CD4-positive, alpha-beta T cell (primary cell): ENCODE measurements at regions not wholly inside any gene's neighbourhood (a gene's known extent, or its start where the extent isn't known, plus 50 kb on each side); places are given as distances from the start of the nearest gene placed in this dataset.

Experiments used
- ATAC-seq: fragments of 200-7000 bp; cut with Tn5 transposase; one replicate; pipeline ENCODE4 v1.10.0; 2022; ENCODE audit warnings: mild to moderate bottlenecking; ENCODE audit not compliant: poor library complexity
- CTCF ChIA-PET: fragments of 350-600 bp; sonication (Branson Sonifier 250); formaldehyde crosslinking; loops from one replicate; lab custom pipeline; 2021; ENCODE audit warnings: antibody characterized with exemption, inconsistent platforms; lab: Charles Lee
- POLR2A ChIA-PET: fragments of 350-600 bp; sonication (Branson Sonifier 250); formaldehyde crosslinking; loops from one replicate; lab custom pipeline; 2021; ENCODE audit warnings: antibody characterized with exemption, inconsistent platforms; lab: Charles Lee
- DNase-seq, 14 experiments: peaks; one replicate each; pipeline ENCODE4 v3.0.0-alpha.2; 2013 to 2020; ENCODE audit warnings: mixed read lengths in 2 of 14
- H3K27ac ChIP-seq, 2 donors: one replicate each; pipeline versions ENCODE4 v1.5.1 to v1.7.0; 2013; ENCODE audit warnings: low read length in 2 of 2, low read depth in 1 of 2, mild to moderate bottlenecking in 1 of 2
- H3K27me3 ChIP-seq, 2 experiments: 1 replicate in 1 of 2; 2 replicates in 1 of 2; pipeline versions ENCODE4 v1.6.1 to v1.7.0; 2013; ENCODE audit warnings: low read length in 2 of 2, control low read depth in 1 of 2, mild to moderate bottlenecking in 1 of 2, moderate library complexity in 1 of 2; ENCODE audit not compliant: insufficient read depth in 2 of 2, control insufficient read depth in 1 of 2
- H3K36me3 ChIP-seq: one replicate; pipeline ENCODE4 v1.6.1; 2013; ENCODE audit warnings: low read length, control low read depth; ENCODE audit not compliant: insufficient read depth
- H3K4me1 ChIP-seq: one replicate; pipeline ENCODE4 v1.6.1; 2013; ENCODE audit warnings: low read length, control low read depth; ENCODE audit not compliant: insufficient read depth
- H3K4me3 ChIP-seq: one replicate; pipeline ENCODE4 v1.5.1; 2013; ENCODE audit warnings: mild to moderate bottlenecking, low read length, moderate library complexity
- H3K9me3 ChIP-seq, 2 experiments: 1 replicate in 1 of 2; 2 replicates in 1 of 2; pipeline versions ENCODE4 v1.6.1 to v1.7.0; 2013; ENCODE audit warnings: low read length in 2 of 2, mild to moderate bottlenecking in 2 of 2, control low read depth in 1 of 2, moderate library complexity in 1 of 2; ENCODE audit not compliant: control insufficient read depth in 1 of 2, insufficient read depth in 1 of 2
- H3K27ac Mint-ChIP-seq: one replicate; pipeline ENCODE4 v1.8.0; 2020; ENCODE audit warnings: mixed read lengths
- H3K27me3 Mint-ChIP-seq: one replicate; pipeline ENCODE4 v1.8.0; 2021; ENCODE audit warnings: mixed read lengths
- H3K36me3 Mint-ChIP-seq: one replicate; pipeline ENCODE4 v1.8.0; 2021; ENCODE audit warnings: low read depth, mixed read lengths
- H3K4me1 Mint-ChIP-seq: one replicate; pipeline ENCODE4 v1.8.0; 2021; ENCODE audit warnings: low read depth, mixed read lengths
- H3K4me3 Mint-ChIP-seq: one replicate; pipeline ENCODE4 v1.8.0; 2020; ENCODE audit warnings: mild to moderate bottlenecking, mixed read lengths
- H3K9me3 Mint-ChIP-seq: one replicate; pipeline ENCODE4 v1.8.0; 2020; ENCODE audit warnings: mixed read lengths
- intact Hi-C, 2 experiments: fragments of 100-400 bp; cut with DNase I in 1 of 2; cut with micrococcal nuclease in 1 of 2; formaldehyde crosslinking; loops; one replicate each; pipeline versions ENCODE4 v1.15.1 to v1.9.0; 2023 to 2025; cut with DNase I, micrococcal nuclease
- TF ChIP-seq, protein P1 (sequence below): fragments of 200-600 bp; IDR thresholded peaks from one replicate; pipeline ENCODE4 v1.8.0; 2022; ENCODE audit warnings: antibody characterized with exemption, mild to moderate bottlenecking

DNA sequence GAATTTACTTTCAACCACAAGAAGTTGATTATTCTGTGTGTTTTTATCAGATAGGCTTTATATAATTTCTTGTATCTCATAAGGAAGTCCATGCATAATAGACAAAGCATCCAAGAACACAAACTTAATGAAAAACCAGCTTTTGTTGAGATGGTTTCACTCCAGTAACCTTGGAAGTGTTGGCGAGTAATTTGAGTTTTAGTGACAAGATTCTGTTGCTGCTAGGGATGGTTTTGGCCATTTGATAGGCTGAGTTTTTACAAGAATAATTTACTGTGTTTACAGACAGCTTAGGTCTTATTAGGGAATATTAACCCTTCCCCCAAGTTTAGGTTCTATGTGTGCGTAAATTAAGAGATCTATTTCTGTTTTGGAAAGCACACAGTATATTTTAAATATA lies 513.6 kb downstream of the USP25 start:
- intact Hi-C loops, result no loop called here
- DNase-seq, result no peak
- no peaks in the 10 kb centered on the region for H3K27me3 Mint-ChIP-seq
- Histone ChIP-seq H3K4me1 (no peaks in the 10 kb centered on the region), H3K9me3 (peaks cover 0 to 6% of the 10 kb centered on the region in 2 experiments), H3K27ac (no peak overlapping the region), H3K36me3 (no peaks in the 10 kb centered on the region), H3K4me3 (no peak overlapping the region), H3K27me3 (no peaks in the 10 kb centered on the region)
- ChIA-PET POLR2A (interaction anchor here (0.7 kb wide), 1 partner anchor 28 kb away, joined by 3 read pairs; no protein-coding TSS in a partner anchor), CTCF (no interaction called here)
- no peaks in the 10 kb centered on the region for H3K4me1 Mint-ChIP-seq
- TF ChIP-seq, protein P1, sequence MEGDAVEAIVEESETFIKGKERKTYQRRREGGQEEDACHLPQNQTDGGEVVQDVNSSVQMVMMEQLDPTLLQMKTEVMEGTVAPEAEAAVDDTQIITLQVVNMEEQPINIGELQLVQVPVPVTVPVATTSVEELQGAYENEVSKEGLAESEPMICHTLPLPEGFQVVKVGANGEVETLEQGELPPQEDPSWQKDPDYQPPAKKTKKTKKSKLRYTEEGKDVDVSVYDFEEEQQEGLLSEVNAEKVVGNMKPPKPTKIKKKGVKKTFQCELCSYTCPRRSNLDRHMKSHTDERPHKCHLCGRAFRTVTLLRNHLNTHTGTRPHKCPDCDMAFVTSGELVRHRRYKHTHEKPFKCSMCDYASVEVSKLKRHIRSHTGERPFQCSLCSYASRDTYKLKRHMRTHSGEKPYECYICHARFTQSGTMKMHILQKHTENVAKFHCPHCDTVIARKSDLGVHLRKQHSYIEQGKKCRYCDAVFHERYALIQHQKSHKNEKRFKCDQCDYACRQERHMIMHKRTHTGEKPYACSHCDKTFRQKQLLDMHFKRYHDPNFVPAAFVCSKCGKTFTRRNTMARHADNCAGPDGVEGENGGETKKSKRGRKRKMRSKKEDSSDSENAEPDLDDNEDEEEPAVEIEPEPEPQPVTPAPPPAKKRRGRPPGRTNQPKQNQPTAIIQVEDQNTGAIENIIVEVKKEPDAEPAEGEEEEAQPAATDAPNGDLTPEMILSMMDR, result no peak
- no peak overlapping the region for H3K4me3 Mint-ChIP-seq
- no peaks in the 10 kb centered on the region for H3K9me3 Mint-ChIP-seq
- no peak for ATAC-seq
- H3K36me3 Mint-ChIP-seq, result no peaks in the 10 kb centered on the region
- H3K27ac Mint-ChIP-seq, result no peak overlapping the region

DNA sequence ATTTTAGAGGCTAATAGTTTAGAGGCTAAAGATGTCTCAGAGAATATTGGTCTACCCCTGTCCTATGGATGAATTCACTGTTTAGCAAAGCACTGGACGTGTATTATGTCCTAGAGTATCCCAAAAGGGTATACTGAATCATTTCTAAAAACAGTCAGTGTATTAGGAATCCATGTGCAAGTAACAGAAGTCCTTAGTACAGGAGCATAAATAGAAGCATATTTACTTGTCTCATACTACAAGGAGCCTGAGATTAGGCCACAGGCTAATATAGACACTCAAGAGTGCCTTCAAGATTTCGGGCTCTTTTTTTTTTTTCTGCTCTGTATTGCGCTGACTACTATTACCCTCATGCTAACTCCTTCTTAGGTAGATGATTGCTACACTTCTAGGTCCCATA lies 518.9 kb downstream of the USP25 start:
- Histone ChIP-seq H3K27me3 (no peaks in the 10 kb centered on the region), H3K4me1 (no peaks in the 10 kb centered on the region), H3K27ac (no peak overlapping the region), H3K9me3 (peaks cover 0 to 6% of the 10 kb centered on the region in 2 experiments), H3K36me3 (no peaks in the 10 kb centered on the region), H3K4me3 (no peak overlapping the region)
- TF ChIP-seq, protein P1, result no peak
- POLR2A ChIA-PET, result no interaction called here
- H3K36me3 Mint-ChIP-seq, result no peaks in the 10 kb centered on the region
- intact Hi-C loops, result no loop called here
- CTCF ChIA-PET, result no interaction called here
- H3K27me3 Mint-ChIP-seq, result no peaks in the 10 kb centered on the region
- H3K4me1 Mint-ChIP-seq, result no peaks in the 10 kb centered on the region
- ATAC-seq (no peak), DNase-seq (no peak)
- H3K9me3 Mint-ChIP-seq, result no peaks in the 10 kb centered on the region
- H3K27ac Mint-ChIP-seq, result no peak overlapping the region
- H3K4me3 Mint-ChIP-seq, result no peak overlapping the region

DNA sequence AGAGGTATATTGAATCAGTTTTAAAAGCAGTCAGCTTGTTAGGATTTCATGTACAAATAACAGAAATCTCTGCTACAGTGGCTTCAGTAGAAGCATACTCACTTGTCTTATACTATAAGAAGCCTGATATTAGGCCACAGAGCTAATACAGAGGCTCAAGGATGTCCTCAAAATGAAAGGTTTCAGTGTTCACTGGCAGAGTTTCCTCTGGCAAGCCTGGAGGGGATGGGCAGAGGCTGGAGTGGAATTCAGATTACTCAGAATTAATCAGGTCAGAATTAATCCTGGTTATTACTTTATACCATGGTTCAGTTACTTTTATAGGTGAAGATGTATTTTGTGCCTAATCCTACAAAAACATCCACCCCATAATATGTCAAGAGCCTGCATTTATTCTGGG lies 520.5 kb downstream of the USP25 start:
- ATAC-seq (no peak), DNase-seq (no peak)
- Mint-ChIP-seq H3K4me3 (no peak overlapping the region), H3K4me1 (no peaks in the 10 kb centered on the region), H3K36me3 (no peaks in the 10 kb centered on the region), H3K9me3 (no peaks in the 10 kb centered on the region), H3K27ac (no peak overlapping the region), H3K27me3 (no peaks in the 10 kb centered on the region)
- Histone ChIP-seq H3K27me3 (no peaks in the 10 kb centered on the region), H3K27ac (no peak overlapping the region), H3K4me1 (no peaks in the 10 kb centered on the region), H3K9me3 (peaks cover 0 to 6% of the 10 kb centered on the region in 2 experiments), H3K36me3 (no peaks in the 10 kb centered on the region), H3K4me3 (no peak overlapping the region)
- TF ChIP-seq, protein P1, result no peak
- CTCF ChIA-PET, result no interaction called here
- POLR2A ChIA-PET, result no interaction called here
- intact Hi-C loops, result no loop called here
